ENCODE measurements at regions not wholly inside any gene's neighbourhood (a gene's known extent, or its start where the extent isn't known, plus 50 kb on each side); places are given as distances from the start of the nearest gene placed in this dataset.

DNA sequence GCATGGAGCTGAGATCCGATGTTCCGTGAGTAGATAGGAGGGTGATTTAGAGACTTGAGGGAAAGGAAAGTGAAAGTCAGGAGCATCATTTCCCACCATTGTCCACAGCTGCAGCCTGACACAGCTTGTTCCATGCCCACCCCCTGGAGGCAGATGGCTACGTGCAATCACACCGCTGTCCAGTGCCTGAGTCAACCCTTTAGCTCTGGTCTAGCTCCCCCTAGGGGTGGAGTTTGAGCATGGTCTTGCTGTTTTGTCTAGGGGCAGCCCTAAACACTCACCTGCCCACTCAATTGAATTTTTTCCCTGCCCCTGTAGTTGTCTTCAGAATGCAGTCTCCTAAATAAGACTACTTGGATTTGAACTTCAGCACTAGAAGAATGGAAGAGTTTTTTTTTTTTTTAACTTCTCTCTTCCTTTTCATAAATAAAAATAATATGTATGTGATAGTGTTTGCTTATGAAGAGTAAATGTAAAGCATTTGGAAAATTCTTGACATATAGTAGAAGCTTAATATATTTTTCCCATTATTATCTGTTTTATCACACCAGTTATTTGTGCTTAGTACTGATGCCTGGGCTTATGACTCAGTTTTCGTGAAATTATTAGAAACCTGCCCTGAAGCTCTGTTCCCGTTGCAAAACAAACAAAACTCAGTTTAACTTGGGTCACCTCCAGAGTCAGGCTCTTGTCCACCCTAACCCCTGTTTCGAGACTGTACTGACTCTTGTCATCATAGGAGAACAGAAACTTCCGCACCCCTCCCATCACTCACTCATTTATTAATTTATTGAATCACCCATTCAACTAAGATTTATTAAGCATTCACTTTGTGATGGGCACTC lies 814.8 kb downstream of the MAFB start:
- DNase-seq (ENCODE audit: insufficient read length, low spot score) (no peak), FAIRE-seq (no peak)
- TF ChIP-seq, protein P1, sequence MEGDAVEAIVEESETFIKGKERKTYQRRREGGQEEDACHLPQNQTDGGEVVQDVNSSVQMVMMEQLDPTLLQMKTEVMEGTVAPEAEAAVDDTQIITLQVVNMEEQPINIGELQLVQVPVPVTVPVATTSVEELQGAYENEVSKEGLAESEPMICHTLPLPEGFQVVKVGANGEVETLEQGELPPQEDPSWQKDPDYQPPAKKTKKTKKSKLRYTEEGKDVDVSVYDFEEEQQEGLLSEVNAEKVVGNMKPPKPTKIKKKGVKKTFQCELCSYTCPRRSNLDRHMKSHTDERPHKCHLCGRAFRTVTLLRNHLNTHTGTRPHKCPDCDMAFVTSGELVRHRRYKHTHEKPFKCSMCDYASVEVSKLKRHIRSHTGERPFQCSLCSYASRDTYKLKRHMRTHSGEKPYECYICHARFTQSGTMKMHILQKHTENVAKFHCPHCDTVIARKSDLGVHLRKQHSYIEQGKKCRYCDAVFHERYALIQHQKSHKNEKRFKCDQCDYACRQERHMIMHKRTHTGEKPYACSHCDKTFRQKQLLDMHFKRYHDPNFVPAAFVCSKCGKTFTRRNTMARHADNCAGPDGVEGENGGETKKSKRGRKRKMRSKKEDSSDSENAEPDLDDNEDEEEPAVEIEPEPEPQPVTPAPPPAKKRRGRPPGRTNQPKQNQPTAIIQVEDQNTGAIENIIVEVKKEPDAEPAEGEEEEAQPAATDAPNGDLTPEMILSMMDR (IDR thresholded peaks at IDR 0.05; ENCODE audit: insufficient read depth, missing control alignments), result peak; percentile 68

DNA sequence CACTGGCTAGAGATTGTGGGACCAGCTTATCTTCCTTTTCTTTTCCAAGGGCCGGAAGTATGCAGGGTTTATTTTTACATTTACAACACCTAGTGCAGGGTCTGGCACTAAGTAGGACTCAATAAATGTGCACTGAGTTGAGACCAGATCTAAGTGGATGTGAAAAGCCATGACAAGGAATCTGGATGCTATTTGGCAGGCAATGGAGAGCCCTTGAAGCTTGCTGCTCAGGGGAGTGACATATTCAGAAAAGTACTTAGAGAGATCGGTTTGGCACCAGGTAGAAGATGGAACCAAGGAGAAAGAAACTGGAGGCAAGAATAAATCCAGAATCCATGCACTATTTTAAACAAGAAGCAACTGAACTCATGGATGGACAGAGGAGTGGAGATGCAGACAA lies 815.8 kb downstream of the MAFB start:
- DNase-seq (ENCODE audit: insufficient read length, low spot score), result no peak
- FAIRE-seq, result no peak
- TF ChIP-seq, protein P1 (IDR thresholded peaks at IDR 0.05; ENCODE audit: insufficient read depth, missing control alignments), result no peak

DNA sequence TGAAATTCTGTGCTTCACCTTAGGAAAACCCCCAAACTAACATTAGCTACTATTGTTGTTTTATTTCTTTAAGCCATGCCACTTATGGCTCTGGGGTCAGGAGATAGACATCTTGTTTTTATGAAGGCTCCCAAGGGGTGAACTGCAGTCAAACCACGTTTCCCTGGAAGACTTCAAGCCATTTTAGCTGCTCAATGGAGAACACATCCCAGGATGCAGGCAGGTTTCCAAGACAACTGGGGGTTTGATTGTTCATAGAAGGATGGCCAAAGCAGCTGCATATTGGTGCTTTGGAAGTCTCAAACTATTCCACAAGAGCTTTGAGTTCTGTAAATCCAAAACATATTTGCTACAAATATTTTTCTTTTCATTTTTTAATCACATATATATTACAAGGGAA lies 818.0 kb downstream of the MAFB start:
- TF ChIP-seq, protein P1 (IDR thresholded peaks at IDR 0.05; ENCODE audit: insufficient read depth, missing control alignments), result no peak
- no peak for FAIRE-seq
- no peak for DNase-seq (ENCODE audit: insufficient read length, low spot score)

DNA sequence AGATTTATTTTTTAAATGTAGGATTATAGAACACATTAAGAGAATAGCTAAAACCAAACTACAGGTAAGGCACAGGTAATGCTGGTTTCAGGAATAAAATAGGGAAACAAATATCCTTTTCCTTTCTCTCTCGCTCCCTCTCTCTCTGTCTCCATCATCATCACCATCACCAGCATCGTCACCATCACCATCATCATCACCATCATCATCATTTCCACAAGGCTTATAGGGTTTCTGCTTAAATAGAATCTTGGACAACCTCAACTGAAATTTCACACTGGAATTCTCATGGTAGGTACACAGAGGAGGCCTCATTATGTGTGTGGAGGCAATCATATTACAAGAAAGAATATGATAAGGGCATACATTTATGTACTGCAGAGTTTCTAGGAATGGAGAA lies 823.6 kb downstream of the MAFB start:
- TF ChIP-seq, protein P1 (IDR thresholded peaks at IDR 0.05; ENCODE audit: insufficient read depth, missing control alignments), result no peak
- FAIRE-seq, result no peak
- no peak for DNase-seq (ENCODE audit: insufficient read length, low spot score)

DNA sequence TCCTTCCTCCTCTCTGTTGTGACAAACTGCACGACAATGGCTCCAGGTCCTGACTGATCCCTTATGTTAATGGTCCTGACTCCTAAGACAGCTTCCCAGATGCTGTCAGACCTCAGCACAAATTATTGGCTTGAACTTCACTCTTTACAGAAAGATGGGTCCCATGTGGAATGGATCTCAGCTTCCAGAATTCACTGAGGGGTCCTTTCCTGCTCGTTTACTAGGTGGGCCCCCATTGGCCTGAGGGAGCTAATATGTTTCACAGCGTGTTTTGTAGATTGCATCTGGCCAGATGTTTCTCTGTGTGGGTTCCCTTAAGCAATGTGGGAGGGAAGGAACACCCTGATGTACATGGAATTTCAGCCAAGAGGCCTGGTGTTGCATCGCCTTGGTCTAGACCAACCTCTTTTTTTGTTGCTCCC lies 826.6 kb downstream of the MAFB start:
- TF ChIP-seq, protein P1 (IDR thresholded peaks at IDR 0.05; ENCODE audit: insufficient read depth, missing control alignments), result no peak
- FAIRE-seq, result no peak

DNA sequence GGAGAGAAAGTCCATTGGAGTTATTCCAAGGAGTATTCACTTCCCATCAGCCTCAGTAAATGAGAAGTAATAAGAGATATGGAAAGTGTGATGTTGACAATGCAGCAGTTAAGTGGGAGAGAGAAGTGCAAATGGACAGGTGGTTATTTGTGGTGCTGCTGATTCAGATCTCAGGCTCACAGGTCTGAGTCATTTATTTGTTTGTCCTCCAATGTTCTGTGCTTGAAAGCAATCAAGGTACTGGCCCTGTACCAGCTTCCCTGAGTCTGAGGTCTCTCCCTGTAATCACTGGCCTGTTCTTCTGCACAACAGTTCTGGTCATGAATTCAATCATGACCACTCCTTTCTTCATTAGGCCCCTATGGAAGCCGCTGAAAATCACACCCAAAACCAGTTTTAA lies 827.7 kb downstream of the MAFB start:
- TF ChIP-seq, protein P1 (IDR thresholded peaks at IDR 0.05; ENCODE audit: insufficient read depth, missing control alignments), result no peak
- FAIRE-seq, result no peak
- no peak for DNase-seq (ENCODE audit: insufficient read length, low spot score)

More for the DNA sequence above, 826.6 kb downstream of the MAFB start:
- DNase-seq (ENCODE audit: insufficient read length, low spot score), result no peak

DNA sequence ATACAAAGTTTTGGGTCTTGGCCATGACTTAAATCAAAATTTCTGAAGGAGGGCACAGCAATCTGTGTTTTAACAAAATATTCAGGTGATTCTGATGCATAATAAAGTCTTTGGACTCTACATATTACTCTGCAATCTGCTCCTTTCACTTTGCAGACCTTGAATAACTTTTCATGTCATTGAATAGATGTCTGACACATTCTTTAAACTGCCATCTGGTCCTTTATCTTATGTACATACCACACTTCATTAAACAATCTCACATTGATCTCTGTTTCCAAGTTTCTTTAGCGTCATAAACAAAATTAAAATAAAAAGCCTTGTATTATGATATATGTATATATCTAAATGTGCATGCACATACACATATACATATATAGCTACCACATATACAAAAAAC lies 831.2 kb downstream of the MAFB start:
- FAIRE-seq (no peak), DNase-seq (ENCODE audit: insufficient read length, low spot score) (no peak)
- TF ChIP-seq, protein P1 (IDR thresholded peaks at IDR 0.05; ENCODE audit: insufficient read depth, missing control alignments), result no peak

All from D721Med (cell line).